ENCODE measurements at regions not wholly inside any gene's neighbourhood (a gene's known extent, or its start where the extent isn't known, plus 50 kb on each side); places are given as distances from the start of the nearest gene placed in this dataset.
A peak's percentile ranks its signal among the peaks of the same experiment; 100 is the strongest.
"Not testable (repeated sequence)": the region's sequence is repeated elsewhere in the genome, so short reads cannot be mapped to it uniquely, and the experiment has no call there.

GRCh38 chr9:115758441-115758840 lies 395.1 kb upstream of the PAPPA start:
- no peak for FAIRE-seq

GRCh38 chr9:115759426-115759825 lies 394.2 kb upstream of the PAPPA start:
- FAIRE-seq = no peak

GRCh38 chr9:115764645-115765044 lies 388.9 kb upstream of the PAPPA start:
- FAIRE-seq = no peak

GRCh38 chr9:115765060-115765459 lies 388.5 kb upstream of the PAPPA start:
- no peak for FAIRE-seq

GRCh38 chr9:115766370-115766955 lies 387.1 kb upstream of the PAPPA start:
- peak; percentile 98 for FAIRE-seq

- FAIRE-seq = no peak
These were observed 383.1 kb upstream of the PAPPA start for GRCh38 chr9:115770521-115770920.

GRCh38 chr9:115775659-115776058 lies 377.9 kb upstream of the PAPPA start:
- FAIRE-seq = no peak

GRCh38 chr9:115777610-115778009 lies 376.0 kb upstream of the PAPPA start:
- no peak for FAIRE-seq

- FAIRE-seq = no peak
These were observed 372.4 kb upstream of the PAPPA start for GRCh38 chr9:115781070-115781736.

GRCh38 chr9:115786321-115786720 lies 367.3 kb upstream of the PAPPA start:
- no peak for FAIRE-seq

- FAIRE-seq = no peak
These were observed 363.1 kb upstream of the PAPPA start for GRCh38 chr9:115790520-115790919.

GRCh38 chr9:115794921-115795475 lies 358.6 kb upstream of the PAPPA start:
- no peak for FAIRE-seq

- no peak for FAIRE-seq
These were observed 353.9 kb upstream of the PAPPA start for GRCh38 chr9:115799734-115800133.

GRCh38 chr9:115804206-115804605 lies 349.4 kb upstream of the PAPPA start:
- no peak for FAIRE-seq

- FAIRE-seq = no peak
These were observed 345.5 kb upstream of the PAPPA start for GRCh38 chr9:115808108-115808507.

- no peak for FAIRE-seq
These were observed 344.9 kb upstream of the PAPPA start for GRCh38 chr9:115808695-115809094.

- no peak for FAIRE-seq
These were observed 343.4 kb upstream of the PAPPA start for GRCh38 chr9:115810166-115810565.

GRCh38 chr9:115814081-115814480 lies 339.5 kb upstream of the PAPPA start:
- FAIRE-seq = no peak

- no peak for FAIRE-seq
These were observed 337.8 kb upstream of the PAPPA start for GRCh38 chr9:115815786-115816185.

GRCh38 chr9:115818651-115819050 lies 334.9 kb upstream of the PAPPA start:
- FAIRE-seq = not testable (repeated sequence)

- FAIRE-seq = no peak
These were observed 321.6 kb upstream of the PAPPA start for GRCh38 chr9:115832031-115832430.

GRCh38 chr9:115837618-115838017 lies 316.0 kb upstream of the PAPPA start:
- no peak for FAIRE-seq

GRCh38 chr9:115838417-115838816 lies 315.2 kb upstream of the PAPPA start:
- FAIRE-seq = no peak

- FAIRE-seq = not testable (repeated sequence)
These were observed 309.2 kb upstream of the PAPPA start for GRCh38 chr9:115844433-115844832.
